GM04503 (cell line): ENCODE measurements at regions not wholly inside any gene's neighbourhood (a gene's known extent, or its start where the extent isn't known, plus 50 kb on each side); places are given as distances from the start of the nearest gene placed in this dataset.
"Not testable (repeated sequence)": the region's sequence is repeated elsewhere in the genome, so short reads cannot be mapped to it uniquely, and the experiment has no call there.

Experiments used
- DNase-seq: peaks from one replicate; pipeline ENCODE4 v3.0.0-alpha.2; 2012; ENCODE audit warnings: low read depth

DNA sequence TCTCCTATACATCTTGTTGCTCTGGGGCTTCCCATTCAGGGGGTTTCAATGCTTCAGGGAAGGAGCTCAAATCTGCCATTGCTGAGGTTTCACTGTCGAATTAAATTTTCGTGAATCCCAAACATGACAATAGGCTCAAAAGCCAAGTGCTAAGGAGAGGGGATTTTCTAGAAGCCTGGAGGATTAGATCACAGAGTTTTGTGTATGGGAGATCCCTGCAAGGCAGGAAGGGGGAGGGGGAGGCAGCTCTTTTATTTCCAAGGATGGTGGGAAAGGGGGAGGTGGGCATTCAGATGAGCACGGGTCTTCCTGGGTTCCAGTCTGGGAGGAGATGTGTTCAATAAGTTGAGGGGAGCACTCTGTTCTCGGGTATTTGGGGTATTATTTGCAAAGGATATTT is 69.9 kb upstream of the DLG1 start:
- no peak for DNase-seq

DNA sequence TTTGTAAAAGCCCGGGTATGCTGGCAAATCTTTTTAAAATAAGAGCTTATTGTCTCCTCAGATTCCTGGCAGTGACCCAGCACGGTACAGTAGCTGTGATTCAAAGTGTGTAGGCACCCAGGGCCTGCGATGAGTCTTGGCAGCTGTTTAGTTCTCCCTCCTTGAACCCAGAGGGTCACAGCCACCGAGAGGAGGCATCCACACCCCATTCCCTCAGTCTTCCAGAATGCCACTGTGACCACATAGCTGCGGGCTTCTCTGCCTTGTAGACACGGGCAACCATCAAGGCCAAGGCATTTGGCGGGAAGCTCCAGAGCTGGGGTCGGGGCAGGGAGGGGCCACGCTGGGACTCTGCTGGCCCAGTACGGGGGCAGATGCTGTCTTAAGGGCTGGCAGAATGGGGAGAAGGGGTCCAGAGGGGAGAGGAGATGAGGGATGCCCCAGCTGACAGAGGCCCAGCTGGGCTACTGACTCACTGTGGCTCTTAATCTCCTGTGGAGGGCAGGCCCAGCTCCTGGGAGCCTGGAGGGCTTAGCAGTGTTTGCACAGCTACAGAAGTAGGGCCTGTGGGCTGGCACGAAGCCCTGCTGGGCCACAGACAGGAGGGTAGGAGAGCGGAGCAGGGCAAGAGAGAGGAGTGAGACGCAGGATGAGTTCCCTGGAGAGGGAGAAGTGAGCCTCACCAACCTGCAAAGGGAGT is 68.8 kb upstream of the DLG1 start:
- DNase-seq = peak; percentile 57

GRCh38 chr3:197366301-197367044 is 68.1 kb upstream of the DLG1 start:
- no peak for DNase-seq

DNA sequence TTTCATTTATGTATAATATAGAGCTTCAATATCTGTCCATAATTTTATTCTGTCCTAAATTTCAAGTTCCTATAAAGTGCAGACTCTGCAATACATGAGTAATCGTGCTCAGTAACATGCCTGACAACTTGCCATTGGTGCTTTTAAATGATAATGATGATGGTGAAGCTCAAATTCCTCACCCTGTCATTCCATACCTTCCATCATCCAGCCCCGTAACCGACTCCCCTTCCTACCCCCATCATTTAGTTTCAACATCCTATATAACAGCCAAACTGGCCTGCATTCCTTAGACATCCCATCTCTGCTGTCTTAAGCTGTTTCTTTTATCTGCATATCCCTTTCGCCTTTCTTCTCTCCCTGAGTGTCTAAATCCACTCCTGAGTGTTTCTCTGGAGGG is 67.2 kb upstream of the DLG1 start:
- DNase-seq = no peak

- no peak for DNase-seq
Observed at GRCh38 chr3:197364410-197365071, 66.1 kb upstream of the DLG1 start.

GRCh38 chr3:197363553-197364409 is 65.4 kb upstream of the DLG1 start:
- no peak for DNase-seq

GRCh38 chr3:197362081-197362480 is 63.7 kb upstream of the DLG1 start:
- no peak for DNase-seq

GRCh38 chr3:197360095-197360494 is 61.7 kb upstream of the DLG1 start:
- not testable (repeated sequence) for DNase-seq

- not testable (repeated sequence) for DNase-seq
Observed at GRCh38 chr3:197359476-197359875, 61.1 kb upstream of the DLG1 start.

DNA sequence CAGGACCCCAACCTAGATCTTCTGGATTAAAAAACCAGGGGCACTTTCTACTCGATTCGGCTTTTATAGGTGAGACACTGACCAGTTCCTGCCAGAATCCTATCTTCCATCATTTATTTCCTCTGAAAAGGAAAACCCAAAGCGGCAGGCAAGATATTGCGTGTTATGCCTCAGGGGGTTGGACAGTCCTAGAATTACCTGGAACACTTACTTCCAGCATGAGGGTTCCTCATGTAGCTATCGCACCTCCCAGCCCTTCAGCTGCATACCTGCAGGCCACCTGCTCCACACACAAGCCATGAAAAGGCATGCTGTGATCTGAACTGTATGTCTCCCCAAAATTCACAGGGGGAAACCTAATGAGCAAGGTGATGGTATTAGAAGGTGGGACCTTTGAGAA is 58.3 kb upstream of the DLG1 start:
- no peak for DNase-seq

DNA sequence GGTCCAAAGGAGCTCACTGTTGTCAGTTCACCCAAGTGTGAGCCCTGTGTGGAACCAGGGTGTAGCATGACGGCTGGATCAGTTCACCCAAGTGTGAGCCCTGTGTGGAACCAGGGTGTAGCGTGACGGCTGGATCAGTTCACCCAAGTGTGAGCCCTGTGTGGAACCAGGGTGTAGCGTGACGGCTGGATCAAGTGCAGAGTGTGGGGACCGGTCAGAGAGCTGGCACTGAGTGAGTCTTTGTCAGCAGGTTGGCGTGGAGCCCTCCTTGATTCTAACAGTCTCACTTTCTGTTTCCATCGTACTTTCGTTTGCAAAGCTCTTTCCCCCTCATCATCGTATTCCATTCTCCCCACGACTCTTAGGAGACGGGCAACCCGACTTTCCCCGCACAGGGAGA is 57.9 kb upstream of the DLG1 start:
- DNase-seq = no peak

DNA sequence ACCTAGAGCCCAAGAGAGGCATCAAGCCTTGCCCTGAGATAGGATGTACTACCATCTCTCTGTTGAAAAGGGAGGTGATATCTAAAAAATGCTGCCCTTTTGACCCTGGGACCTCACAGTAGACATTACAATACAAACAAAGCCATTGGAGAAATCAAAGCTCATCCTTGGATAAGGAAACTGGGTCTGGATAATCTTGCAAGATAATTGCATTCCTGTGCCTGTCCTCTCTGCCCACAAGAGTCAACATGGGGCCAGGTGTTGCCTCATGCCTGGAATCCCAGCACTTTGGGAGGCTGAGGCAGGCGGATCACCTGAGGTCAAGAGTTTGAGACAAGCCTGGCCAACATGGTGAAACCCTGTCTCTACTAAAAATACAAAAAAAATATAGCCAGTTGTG is 57.3 kb upstream of the DLG1 start:
- no peak for DNase-seq

- no peak for DNase-seq
Observed at GRCh38 chr3:197354568-197355001, 56.2 kb upstream of the DLG1 start.

- DNase-seq = no peak
Observed at GRCh38 chr3:197353867-197354567, 55.6 kb upstream of the DLG1 start.

DNA sequence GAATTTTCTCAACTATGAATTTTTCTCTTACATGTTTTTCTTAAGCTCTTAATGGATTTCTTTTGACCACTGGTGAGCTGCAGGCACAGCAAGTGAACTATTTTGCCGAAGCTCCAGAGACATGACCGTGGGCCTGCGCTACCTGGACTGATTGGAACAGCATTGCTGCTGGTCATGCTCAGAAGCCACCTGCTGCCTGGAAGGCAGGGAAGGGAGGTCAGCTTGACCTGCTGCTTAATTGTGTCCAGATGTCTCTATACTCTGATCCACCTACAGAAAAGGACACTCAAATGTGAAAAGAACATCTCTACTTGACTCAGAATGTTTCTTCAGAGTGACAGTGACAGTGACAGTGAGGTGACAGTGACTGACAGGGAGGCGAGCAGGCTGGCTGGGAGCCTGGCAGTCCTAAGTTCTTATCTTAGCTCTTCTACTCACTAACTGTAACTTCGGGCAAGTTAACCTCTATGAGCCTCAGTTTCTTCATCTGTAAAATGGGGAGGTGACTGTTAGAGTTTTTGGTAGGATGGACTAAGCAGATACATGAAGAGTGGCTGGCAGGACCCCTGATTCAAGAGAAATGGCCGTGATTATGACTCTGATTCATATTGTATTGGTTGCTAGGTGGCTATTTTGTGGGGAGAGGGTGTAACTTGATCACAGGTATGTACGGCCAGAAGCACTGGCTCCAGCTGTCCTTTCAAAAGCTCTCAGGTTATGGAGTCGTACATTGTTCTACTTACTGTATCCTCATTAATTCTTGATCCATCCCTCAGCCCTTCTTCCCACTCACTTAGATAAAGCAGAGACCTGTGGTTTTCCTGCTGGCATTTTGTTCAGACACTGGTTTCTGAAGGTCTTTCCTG is 54.8 kb upstream of the DLG1 start:
- DNase-seq = no peak

DNA sequence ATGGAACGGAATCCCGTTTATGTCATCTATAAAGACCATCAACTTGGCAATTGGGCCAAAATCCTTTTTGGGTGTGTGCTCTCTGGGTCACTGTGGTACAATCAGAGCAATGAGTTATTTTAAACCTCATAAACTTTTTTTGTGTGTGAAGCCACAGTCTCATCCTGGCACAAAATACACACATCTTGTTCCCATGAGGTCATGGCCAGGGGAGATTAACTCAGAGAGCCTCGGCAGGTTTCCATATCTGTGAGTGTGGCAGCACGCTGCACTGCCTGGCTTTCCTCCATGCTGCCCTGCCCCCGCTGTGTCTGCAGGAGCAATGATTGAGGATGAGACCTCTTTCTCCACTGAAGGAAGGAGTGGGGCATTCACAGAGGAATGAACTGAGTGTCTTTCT is 54.0 kb upstream of the DLG1 start:
- DNase-seq = peak; percentile 82

- DNase-seq = no peak
Observed at GRCh38 chr3:197350446-197350845, 52.0 kb upstream of the DLG1 start.

- DNase-seq = no peak
Observed at GRCh38 chr3:197349368-197349767, 51.0 kb upstream of the DLG1 start.
